HG03575 (cell line): ENCODE measurements at regions not wholly inside any gene's neighbourhood (a gene's known extent, or its start where the extent isn't known, plus 50 kb on each side); places are given as distances from the start of the nearest gene placed in this dataset.

Experiments
- ATAC-seq: cut with Tn5 transposase; IDR thresholded peaks from one replicate; pipeline ENCODE4 v1.9.1; 2021; ENCODE audit not compliant: unreplicated experiment, insufficient number of reproducible peaks, low FRiP score; ENCODE audit errors: extremely low read depth

- ATAC-seq: no peak
Measured at GRCh38 chr5:97528941-97529340, 345.9 kb upstream of the RIOK2 start.

GRCh38 chr5:97529354-97529985 is 346.4 kb upstream of the RIOK2 start:
- no peak for ATAC-seq

DNA sequence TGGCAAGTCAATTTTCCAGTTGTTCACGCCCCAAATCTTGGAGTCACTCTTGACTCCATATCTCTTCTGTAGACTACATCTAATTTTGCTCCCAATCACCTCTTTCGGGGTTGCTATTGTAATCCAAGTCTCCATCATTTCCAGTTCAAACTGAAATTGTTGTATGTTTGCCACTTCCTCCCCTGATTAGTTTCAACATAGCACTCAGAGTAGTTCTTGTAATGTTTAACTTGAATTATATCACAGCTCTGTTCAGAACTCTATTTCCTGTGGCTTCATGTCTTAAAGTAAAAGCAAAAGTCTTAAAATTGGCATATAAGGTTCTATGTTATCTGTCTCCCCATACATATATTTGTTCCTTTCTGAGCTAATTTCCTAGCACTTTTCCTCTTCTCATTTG is 348.5 kb upstream of the RIOK2 start:
- ATAC-seq: peak; percentile 37

DNA sequence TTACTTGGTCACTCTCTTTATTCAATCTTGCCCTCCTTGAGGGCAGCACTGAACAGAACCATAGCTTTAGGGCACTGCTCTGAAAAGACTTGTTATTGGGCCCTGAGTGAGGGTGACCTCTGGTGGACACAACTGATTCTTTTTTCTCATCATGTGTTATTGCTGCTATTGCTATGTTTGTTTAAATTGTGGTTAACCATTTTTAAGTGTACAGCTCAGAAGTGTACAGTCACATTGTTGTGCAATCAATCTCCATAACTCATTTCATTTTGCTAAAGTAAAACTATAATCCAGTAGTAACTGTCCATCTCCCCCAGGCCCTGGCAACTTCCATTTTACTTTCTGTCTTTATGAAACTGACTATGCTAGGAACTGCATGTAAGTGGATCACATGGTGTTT is 351.1 kb upstream of the RIOK2 start:
- ATAC-seq: peak; percentile 74

DNA sequence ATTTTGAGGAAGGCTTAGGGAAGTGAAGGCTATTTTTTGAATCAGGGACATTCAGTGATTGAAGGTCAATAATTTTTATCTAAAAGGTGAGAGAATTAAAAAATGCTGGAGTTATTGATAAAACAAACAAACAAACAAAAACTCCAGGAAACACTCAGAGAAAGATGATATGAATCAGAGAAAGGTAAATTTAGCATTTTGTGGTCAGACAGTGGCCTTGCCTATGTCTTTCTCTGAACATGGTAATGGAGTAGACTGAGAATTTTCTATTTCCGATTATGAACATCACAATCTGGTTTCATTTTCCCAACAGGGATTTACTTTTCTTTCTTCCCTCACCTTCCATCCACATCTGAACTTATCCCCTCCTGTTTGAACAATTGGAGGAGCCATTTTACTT is 353.6 kb upstream of the RIOK2 start:
- ATAC-seq: no peak

- no peak for ATAC-seq
Measured at GRCh38 chr5:97538912-97539311, 355.9 kb upstream of the RIOK2 start.

GRCh38 chr5:97541864-97542263 is 358.8 kb upstream of the RIOK2 start:
- no peak for ATAC-seq

DNA sequence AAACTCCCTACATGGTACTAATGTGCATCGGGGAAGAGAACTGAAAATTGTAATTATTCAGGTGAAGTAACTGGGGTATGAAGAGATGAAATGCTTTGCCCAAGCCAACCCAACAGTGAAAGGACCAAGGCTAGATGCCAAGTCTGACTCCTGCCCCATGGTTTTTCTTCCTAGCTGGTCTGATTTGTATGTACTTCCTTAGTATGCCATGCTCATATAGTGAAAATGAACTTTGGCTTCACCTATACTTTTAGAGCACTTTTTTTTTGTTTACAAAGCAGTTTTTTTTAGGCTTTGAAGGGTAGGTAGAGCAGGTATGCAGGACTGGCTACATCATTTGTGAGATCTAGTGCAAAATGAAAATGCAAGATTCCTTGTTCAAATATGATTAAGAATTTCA is 359.4 kb upstream of the RIOK2 start:
- no peak for ATAC-seq

GRCh38 chr5:97543166-97543565 is 360.1 kb upstream of the RIOK2 start:
- ATAC-seq: no peak

- no peak for ATAC-seq
Measured at GRCh38 chr5:97544240-97544639, 361.2 kb upstream of the RIOK2 start.

GRCh38 chr5:97544678-97545077 is 361.6 kb upstream of the RIOK2 start:
- ATAC-seq: no peak

DNA sequence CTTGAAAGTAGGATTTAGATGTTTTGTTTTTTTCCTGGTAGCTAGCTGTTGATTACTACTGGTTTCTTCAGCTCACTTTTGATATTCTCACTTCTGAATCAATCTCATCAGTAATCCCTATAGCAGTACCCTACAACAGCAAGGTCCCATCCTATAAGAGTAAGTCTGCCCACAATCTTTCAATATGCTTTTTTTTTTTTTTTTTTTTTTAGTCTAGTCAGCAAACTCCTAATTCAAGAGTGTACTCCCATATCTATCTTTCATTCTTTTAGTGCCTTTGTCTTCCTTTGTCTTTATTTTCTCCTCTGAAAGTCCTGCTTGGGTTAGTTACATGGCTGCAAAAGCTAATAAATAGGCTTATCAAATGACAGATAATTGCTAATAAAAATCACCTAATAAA is 362.4 kb upstream of the RIOK2 start:
- ATAC-seq: no peak

DNA sequence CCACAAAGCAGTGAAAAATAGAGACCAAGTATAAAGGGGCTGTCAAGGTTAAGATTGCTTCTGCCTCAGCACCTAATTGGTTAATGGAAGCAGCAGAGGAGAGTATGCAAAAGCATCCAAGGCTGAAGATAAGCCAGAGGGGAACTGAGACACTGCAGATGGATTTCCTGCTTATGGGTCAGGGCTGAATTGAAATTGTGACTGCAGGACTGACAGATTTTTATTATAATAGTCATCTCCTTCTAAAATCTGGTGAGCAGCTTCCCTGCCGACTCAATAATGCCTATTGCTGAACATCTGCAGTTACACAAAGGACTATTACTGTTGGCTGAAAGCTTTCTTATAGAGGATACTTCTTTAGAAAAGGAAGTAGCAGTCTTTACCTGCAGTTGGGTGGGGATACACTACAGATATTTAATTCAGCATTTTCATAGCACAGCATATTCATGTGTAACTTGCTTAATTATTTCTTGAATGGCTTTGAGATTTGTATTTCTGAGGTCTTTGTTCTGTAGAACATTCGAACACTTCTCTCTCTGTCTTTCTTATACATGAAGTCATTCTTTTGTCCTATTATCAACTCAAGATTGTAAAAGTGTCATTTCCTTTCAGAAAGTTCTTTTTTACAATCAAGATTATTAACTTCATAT is 363.0 kb upstream of the RIOK2 start:
- ATAC-seq: no peak

DNA sequence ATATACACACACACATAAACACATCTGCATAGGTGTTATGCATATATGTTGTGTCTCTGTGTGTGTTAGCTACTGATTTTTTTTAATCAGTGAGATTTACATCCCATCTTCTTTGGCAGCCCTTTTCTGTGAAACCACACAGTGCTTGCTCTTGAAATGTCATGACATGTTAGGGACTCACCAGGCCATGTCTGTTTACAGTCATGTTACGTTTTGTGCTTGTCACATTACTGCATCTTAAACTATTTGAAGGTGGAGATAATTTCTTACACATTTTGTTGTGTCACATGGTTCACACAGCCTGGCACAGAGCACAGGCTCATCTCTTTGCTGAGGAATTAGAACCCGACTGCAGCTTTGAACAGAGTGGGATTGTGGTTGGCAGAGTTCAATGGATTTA is 364.4 kb upstream of the RIOK2 start:
- no peak for ATAC-seq

- peak; percentile 81 for ATAC-seq
Measured at GRCh38 chr5:97547999-97548738, 365.1 kb upstream of the RIOK2 start.

GRCh38 chr5:97548739-97549080 is 365.7 kb upstream of the RIOK2 start:
- ATAC-seq: peak; percentile 30

GRCh38 chr5:97549496-97549895 is 366.4 kb upstream of the RIOK2 start:
- ATAC-seq: no peak

GRCh38 chr5:97550164-97550563 is 367.1 kb upstream of the RIOK2 start:
- ATAC-seq: no peak

DNA sequence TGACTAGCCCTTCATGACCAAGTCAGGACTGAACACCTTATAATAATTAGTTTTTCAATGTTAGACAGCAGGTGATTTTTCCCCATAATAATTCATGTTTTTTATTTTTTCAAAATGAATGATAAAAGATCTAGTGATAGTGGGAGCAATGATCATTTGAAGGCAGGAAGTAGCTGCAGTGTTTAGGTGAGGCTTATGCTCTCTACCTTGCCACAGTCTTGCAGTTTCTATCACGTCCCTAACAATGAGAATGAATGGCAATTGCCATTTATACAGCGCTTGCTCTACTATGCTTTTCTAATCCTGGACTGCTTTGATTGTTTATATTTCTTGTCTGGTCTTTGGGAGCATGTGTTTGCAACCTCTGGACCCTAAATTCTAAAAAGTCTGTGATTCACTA is 367.8 kb upstream of the RIOK2 start:
- ATAC-seq: no peak

DNA sequence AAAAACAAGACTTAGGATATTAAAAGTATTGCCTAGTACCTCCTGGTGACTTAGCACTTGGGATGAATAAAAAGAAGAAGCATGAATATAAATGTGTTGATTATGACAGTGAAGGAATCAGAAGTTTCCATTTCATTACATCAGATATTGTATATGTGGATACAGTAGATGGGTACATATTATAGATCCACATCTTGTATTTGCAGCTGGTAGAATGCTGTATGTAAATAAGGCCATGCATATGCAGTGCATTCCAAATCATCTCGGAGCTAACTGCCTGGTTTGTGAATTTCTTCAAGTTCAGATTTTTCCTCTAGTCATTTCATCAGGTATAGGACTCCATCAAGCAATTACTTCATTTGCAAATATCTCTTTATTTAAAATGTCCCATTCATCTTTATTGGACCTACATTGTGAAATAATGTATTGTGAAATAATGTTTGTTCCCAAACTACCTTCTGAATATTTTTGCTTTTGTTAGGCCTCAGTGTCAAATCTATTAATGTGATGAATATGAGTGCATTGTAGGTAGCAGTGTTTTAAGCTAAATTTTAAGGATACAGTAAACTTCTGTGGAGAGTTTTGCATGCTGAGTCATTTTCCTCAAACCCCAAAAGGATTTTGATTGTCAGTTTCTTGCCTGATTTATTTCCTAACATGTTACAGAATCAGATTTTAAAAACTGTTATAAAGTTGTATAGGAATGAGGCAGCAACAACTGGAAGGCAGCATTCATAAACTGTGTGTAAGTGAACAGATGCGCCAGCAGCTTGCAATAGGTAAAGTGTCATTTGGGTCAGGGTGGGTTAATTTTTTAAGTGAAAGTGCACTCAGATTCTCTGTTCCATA is 370.8 kb upstream of the RIOK2 start:
- no peak for ATAC-seq
